GM12878 (cell line): ENCODE measurements at regions not wholly inside any gene's neighbourhood (a gene's known extent, or its start where the extent isn't known, plus 50 kb on each side); places are given as distances from the start of the nearest gene placed in this dataset.

Experiments
- ATAC-seq: fragments of 200-7000 bp; cut with Tn5 transposase; 3 replicates; pipeline ENCODE4 v1.9.1; 2020; ENCODE audit warnings: mild to moderate bottlenecking, moderate library complexity
- BruUV-seq: library from RNA; stranded (reverse); fragments of 400-500 nt; replicated peaks from 2 replicates; lab custom pipeline; 2021; lab: Mats Ljungman, UMichigan
- CTCF ChIA-PET: fragments of 300-600 bp; sonication (Branson Sonifier 250); formaldehyde crosslinking; extraction: SDS; loops from one replicate; lab custom pipeline; 2021; ENCODE audit warnings: inconsistent platforms; lab: Yijun Ruan, JAX
- POLR2A ChIA-PET: fragments of 350-600 bp; formaldehyde crosslinking; extraction: SDS; loops from one replicate; lab custom pipeline; 2021; ENCODE audit warnings: inconsistent platforms; lab: Charles Lee
- RAD21 ChIA-PET: fragments of 300-600 bp; sonication (Branson Sonifier 250); formaldehyde crosslinking; loops from one replicate; lab custom pipeline; 2023; ENCODE audit warnings: antibody characterized with exemption; ENCODE audit not compliant: unreplicated experiment; lab: Charles Lee
- SMC1A ChIA-PET: fragments of 300-600 bp; sonication (Branson Sonifier 250); formaldehyde crosslinking; loops from one replicate; lab custom pipeline; 2023; ENCODE audit not compliant: unreplicated experiment, uncharacterized antibody; lab: Charles Lee
- DNase-seq: peaks from one replicate; pipeline ENCODE4 v3.0.0-alpha.2; 2011; ENCODE audit warnings: low read depth, low spot score
- FAIRE-seq: peaks from 3 replicates; lab custom pipeline; 2011; peaks lifted over from hg19 to GRCh38; lab: Jason Lieb, UNC
- H2AFZ ChIP-seq: 2 replicates; pipeline ENCODE4 v1.6.0; 2011; ENCODE audit warnings: low read depth, low read length, control low read depth; ENCODE audit not compliant: control insufficient read depth
- H3K27ac ChIP-seq: 2 replicates; pipeline ENCODE4 v1.5.1; 2011; ENCODE audit warnings: control low read depth; ENCODE audit not compliant: control insufficient read depth, insufficient read depth
- H3K27me3 ChIP-seq, 2 experiments: replicated peaks in 1 of 2; 2 replicates each; pipeline versions ENCODE4 v1.6.0 to v1.6.1; 2011; ENCODE audit warnings: low read length in 1 of 2; ENCODE audit not compliant: control insufficient read depth in 2 of 2, insufficient read depth in 2 of 2
- H3K36me3 ChIP-seq, 2 experiments: 2 replicates each; pipeline ENCODE4 v1.5.1; 2011; ENCODE audit warnings: low read length in 1 of 2; ENCODE audit not compliant: control insufficient read depth in 2 of 2, insufficient read depth in 2 of 2
- H3K4me1 ChIP-seq: 2 replicates; pipeline ENCODE4 v1.6.1; 2011; ENCODE audit warnings: mild to moderate bottlenecking, low read length, moderate library complexity, mixed read lengths; ENCODE audit not compliant: control insufficient read depth, insufficient read depth
- H3K4me2 ChIP-seq: 2 replicates; pipeline ENCODE4 v1.6.0; 2011; ENCODE audit warnings: control low read depth; ENCODE audit not compliant: control insufficient read depth, insufficient read depth
- H3K4me3 ChIP-seq: fragments of 200-600 bp; sonication (generic); 2 replicates; pipeline ENCODE4 v1.5.1; 2016
- H3K79me2 ChIP-seq: 2 replicates; pipeline ENCODE4 v1.6.0; 2011; ENCODE audit warnings: low read length; ENCODE audit not compliant: control insufficient read depth, insufficient read depth
- H3K9ac ChIP-seq: 2 replicates; pipeline ENCODE4 v1.8.0; 2011; ENCODE audit warnings: low read length, control low read depth, mixed read lengths; ENCODE audit not compliant: control insufficient read depth, insufficient read depth
- H3K9me3 ChIP-seq: replicated peaks from 3 replicates; pipeline ENCODE4 v1.5.1; 2011; ENCODE audit warnings: mild to moderate bottlenecking, low read length; ENCODE audit not compliant: control insufficient read depth, insufficient read depth
- H4K20me1 ChIP-seq: 2 replicates; pipeline ENCODE4 v1.6.0; 2011; ENCODE audit not compliant: control insufficient read depth, insufficient read depth
- WGBS: methylation state at CpG from one replicate; pipeline ENCODE4 v1.1.6; 2016; ENCODE audit warnings: low lambda C conversion rate; ENCODE audit not compliant: insufficient replicate concordance, insufficient coverage; ENCODE audit errors: missing lambda C conversion rate; 5-methylcytosine and 5-hydroxymethylcytosine counted together
- in situ Hi-C: fragments of 300-500 bp; cut with MboI; formaldehyde crosslinking; loops from 9 replicates; pipeline ENCODE4 v1.14.3; 2018; ENCODE audit warnings: mixed read lengths
- intact Hi-C: fragments of 100-400 bp; cut with micrococcal nuclease; formaldehyde crosslinking; loops from one replicate; pipeline ENCODE4 v1.14.2; 2022; ENCODE audit not compliant: unreplicated experiment
- TF ChIP-seq, protein P1 (sequence below): IDR thresholded peaks from 2 replicates; pipeline ENCODE4 v1.6.1; 2011; ENCODE audit warnings: borderline replicate concordance, low read depth, mild to moderate bottlenecking, moderate library complexity, low read length; ENCODE audit not compliant: insufficient read depth, poor library complexity, severe bottlenecking
- TF ChIP-seq, protein P2 (sequence below): IDR thresholded peaks from 2 replicates; pipeline ENCODE4 v1.6.1; 2012; ENCODE audit warnings: improper control_type of control experiment, low read depth, low read length; ENCODE audit not compliant: insufficient replicate concordance

DNA sequence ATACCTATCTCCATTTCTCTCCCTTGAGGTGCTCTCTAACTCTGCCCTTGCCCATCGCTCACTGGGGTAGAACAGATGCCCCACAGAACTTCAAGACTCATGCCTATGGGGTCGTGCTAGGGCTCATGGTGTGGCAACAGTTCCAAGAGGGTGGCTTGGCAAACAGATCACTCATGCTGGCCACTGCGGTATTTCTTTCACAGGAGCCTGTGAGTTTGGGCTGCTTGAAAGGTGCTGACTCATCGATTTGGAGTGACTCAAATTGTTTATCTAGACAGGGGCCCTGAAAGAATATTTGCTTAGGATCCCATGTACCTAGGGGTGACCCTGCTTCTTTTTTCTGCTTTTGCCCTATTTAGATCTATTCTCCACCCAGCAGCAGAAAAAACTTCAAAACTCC is 69.9 kb downstream of the IRX5 start:
- Histone ChIP-seq H2AFZ (no peak overlapping the region), H3K4me1 (no peaks in the 10 kb centered on the region), H3K4me2 (no peak overlapping the region), H3K36me3 (no peaks in the 10 kb centered on the region), H3K79me2 (no peaks in the 10 kb centered on the region), H4K20me1 (no peaks in the 10 kb centered on the region), H3K27me3 (no peaks in the 10 kb centered on the region), H3K9ac (no peak overlapping the region), H3K9me3 (no peaks in the 10 kb centered on the region), H3K27ac (no peak overlapping the region), H3K4me3 (no peak overlapping the region)
- BruUV-seq = no TSS peak
- RAD21 ChIA-PET = no interaction called here
- SMC1A ChIA-PET = no interaction called here
- 29% methylated on average over 4 of the region's 4 CpGs for WGBS
- in situ Hi-C loops (no loop called here), intact Hi-C loops (no loop called here)
- TF ChIP-seq, protein P1, sequence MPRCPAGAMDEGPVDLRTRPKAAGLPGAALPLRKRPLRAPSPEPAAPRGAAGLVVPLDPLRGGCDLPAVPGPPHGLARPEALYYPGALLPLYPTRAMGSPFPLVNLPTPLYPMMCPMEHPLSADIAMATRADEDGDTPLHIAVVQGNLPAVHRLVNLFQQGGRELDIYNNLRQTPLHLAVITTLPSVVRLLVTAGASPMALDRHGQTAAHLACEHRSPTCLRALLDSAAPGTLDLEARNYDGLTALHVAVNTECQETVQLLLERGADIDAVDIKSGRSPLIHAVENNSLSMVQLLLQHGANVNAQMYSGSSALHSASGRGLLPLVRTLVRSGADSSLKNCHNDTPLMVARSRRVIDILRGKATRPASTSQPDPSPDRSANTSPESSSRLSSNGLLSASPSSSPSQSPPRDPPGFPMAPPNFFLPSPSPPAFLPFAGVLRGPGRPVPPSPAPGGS = no peak
- TF ChIP-seq, protein P2, sequence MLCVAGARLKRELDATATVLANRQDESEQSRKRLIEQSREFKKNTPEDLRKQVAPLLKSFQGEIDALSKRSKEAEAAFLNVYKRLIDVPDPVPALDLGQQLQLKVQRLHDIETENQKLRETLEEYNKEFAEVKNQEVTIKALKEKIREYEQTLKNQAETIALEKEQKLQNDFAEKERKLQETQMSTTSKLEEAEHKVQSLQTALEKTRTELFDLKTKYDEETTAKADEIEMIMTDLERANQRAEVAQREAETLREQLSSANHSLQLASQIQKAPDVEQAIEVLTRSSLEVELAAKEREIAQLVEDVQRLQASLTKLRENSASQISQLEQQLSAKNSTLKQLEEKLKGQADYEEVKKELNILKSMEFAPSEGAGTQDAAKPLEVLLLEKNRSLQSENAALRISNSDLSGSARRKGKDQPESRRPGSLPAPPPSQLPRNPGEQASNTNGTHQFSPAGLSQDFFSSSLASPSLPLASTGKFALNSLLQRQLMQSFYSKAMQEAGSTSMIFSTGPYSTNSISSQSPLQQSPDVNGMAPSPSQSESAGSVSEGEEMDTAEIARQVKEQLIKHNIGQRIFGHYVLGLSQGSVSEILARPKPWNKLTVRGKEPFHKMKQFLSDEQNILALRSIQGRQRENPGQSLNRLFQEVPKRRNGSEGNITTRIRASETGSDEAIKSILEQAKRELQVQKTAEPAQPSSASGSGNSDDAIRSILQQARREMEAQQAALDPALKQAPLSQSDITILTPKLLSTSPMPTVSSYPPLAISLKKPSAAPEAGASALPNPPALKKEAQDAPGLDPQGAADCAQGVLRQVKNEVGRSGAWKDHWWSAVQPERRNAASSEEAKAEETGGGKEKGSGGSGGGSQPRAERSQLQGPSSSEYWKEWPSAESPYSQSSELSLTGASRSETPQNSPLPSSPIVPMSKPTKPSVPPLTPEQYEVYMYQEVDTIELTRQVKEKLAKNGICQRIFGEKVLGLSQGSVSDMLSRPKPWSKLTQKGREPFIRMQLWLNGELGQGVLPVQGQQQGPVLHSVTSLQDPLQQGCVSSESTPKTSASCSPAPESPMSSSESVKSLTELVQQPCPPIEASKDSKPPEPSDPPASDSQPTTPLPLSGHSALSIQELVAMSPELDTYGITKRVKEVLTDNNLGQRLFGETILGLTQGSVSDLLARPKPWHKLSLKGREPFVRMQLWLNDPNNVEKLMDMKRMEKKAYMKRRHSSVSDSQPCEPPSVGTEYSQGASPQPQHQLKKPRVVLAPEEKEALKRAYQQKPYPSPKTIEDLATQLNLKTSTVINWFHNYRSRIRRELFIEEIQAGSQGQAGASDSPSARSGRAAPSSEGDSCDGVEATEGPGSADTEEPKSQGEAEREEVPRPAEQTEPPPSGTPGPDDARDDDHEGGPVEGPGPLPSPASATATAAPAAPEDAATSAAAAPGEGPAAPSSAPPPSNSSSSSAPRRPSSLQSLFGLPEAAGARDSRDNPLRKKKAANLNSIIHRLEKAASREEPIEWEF = no peak
- FAIRE-seq (no peak), DNase-seq (no peak), ATAC-seq (no peak)
- POLR2A ChIA-PET = no interaction called here
- CTCF ChIA-PET = no interaction called here
